ENCODE measurements at regions not wholly inside any gene's neighbourhood (a gene's known extent, or its start where the extent isn't known, plus 50 kb on each side); places are given as distances from the start of the nearest gene placed in this dataset.

GRCh38 chr5:104643320-104643719 lies 1080.7 kb upstream of the NUDT12 start:
- CTCF ChIA-PET, result no interaction called here
- H3K27me3 ChIP-seq (ENCODE audit: control insufficient read depth, insufficient read depth, low read length), result no peaks in the 10 kb centered on the region
- no peaks in the 10 kb centered on the region for H3K9me3 ChIP-seq (ENCODE audit: control insufficient read depth, insufficient read depth, low read length)
- TF ChIP-seq, protein P1, sequence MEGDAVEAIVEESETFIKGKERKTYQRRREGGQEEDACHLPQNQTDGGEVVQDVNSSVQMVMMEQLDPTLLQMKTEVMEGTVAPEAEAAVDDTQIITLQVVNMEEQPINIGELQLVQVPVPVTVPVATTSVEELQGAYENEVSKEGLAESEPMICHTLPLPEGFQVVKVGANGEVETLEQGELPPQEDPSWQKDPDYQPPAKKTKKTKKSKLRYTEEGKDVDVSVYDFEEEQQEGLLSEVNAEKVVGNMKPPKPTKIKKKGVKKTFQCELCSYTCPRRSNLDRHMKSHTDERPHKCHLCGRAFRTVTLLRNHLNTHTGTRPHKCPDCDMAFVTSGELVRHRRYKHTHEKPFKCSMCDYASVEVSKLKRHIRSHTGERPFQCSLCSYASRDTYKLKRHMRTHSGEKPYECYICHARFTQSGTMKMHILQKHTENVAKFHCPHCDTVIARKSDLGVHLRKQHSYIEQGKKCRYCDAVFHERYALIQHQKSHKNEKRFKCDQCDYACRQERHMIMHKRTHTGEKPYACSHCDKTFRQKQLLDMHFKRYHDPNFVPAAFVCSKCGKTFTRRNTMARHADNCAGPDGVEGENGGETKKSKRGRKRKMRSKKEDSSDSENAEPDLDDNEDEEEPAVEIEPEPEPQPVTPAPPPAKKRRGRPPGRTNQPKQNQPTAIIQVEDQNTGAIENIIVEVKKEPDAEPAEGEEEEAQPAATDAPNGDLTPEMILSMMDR (IDR thresholded peaks at IDR 0.05; ENCODE audit: low read depth, low read length), result no peak
- POLR2A ChIA-PET, result no interaction called here
- no peak overlapping the region for H3K4me3 ChIP-seq (ENCODE audit: low read depth, low read length)
- no peak for DNase-seq (ENCODE audit: low read depth, low spot score)
- H3K27ac ChIP-seq (ENCODE audit: low read depth, low read length), result no peak overlapping the region

GRCh38 chr5:104635227-104635626 lies 1072.6 kb upstream of the NUDT12 start:
- Histone ChIP-seq H3K4me3 (ENCODE audit: low read depth, low read length) (no peak overlapping the region), H3K9me3 (ENCODE audit: control insufficient read depth, insufficient read depth, low read length) (no peaks in the 10 kb centered on the region), H3K27ac (ENCODE audit: low read depth, low read length) (no peak overlapping the region), H3K27me3 (ENCODE audit: control insufficient read depth, insufficient read depth, low read length) (no peaks in the 10 kb centered on the region)
- no peak for DNase-seq (ENCODE audit: low read depth, low spot score)
- TF ChIP-seq, protein P1 (IDR thresholded peaks at IDR 0.05; ENCODE audit: low read depth, low read length), result no peak
- CTCF ChIA-PET, result no interaction called here
- POLR2A ChIA-PET, result no interaction called here

- Histone ChIP-seq H3K9me3 (ENCODE audit: control insufficient read depth, insufficient read depth, low read length) (no peaks in the 10 kb centered on the region; the same call in 1 of the 2 replicates), H3K27ac (ENCODE audit: low read depth, low read length) (no peak overlapping the region), H3K4me3 (ENCODE audit: low read depth, low read length) (no peak overlapping the region), H3K27me3 (ENCODE audit: control insufficient read depth, insufficient read depth, low read length) (no peaks in the 10 kb centered on the region)
- DNase-seq (ENCODE audit: low read depth, low spot score), result no peak
- TF ChIP-seq, protein P1 (IDR thresholded peaks at IDR 0.05; ENCODE audit: low read depth, low read length), result no peak
- POLR2A ChIA-PET, result no interaction called here
- CTCF ChIA-PET, result no interaction called here
Measured at GRCh38 chr5:104628911-104629310, 1066.3 kb upstream of the NUDT12 start.

DNA sequence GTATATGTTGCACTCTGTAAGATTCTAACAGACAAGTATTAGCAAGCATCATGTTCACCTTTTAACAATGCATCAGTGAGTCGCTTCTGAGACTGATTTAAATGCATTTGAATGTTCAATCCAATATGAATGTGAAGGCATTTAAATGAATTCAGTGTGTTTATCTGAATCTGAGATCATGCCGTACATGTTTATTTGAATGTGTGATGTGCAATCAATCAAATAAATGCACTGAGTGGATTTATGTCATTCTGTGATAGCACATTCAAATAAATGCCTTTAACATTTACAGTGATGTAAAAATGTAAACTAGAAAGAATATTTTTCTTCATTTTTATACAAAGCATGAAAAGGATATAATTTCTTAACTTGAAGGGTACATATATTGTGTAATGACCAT lies 1063.5 kb upstream of the NUDT12 start:
- Histone ChIP-seq H3K4me3 (ENCODE audit: low read depth, low read length) (no peak overlapping the region), H3K27me3 (ENCODE audit: control insufficient read depth, insufficient read depth, low read length) (no peaks in the 10 kb centered on the region), H3K9me3 (ENCODE audit: control insufficient read depth, insufficient read depth, low read length) (no peaks in the 10 kb centered on the region; the same call in 1 of the 2 replicates), H3K27ac (ENCODE audit: low read depth, low read length) (no peak overlapping the region)
- ChIA-PET POLR2A (no interaction called here), CTCF (no interaction called here)
- TF ChIP-seq, protein P1 (IDR thresholded peaks at IDR 0.05; ENCODE audit: low read depth, low read length), result no peak
- DNase-seq (ENCODE audit: low read depth, low spot score), result no peak

GRCh38 chr5:104612005-104612404 lies 1049.4 kb upstream of the NUDT12 start:
- TF ChIP-seq, protein P1 (IDR thresholded peaks at IDR 0.05; ENCODE audit: low read depth, low read length), result no peak
- ChIA-PET CTCF (no interaction called here), POLR2A (no interaction called here)
- DNase-seq (ENCODE audit: low read depth, low spot score), result no peak
- H3K27ac ChIP-seq (ENCODE audit: low read depth, low read length), result no peak overlapping the region
- no peak overlapping the region for H3K4me3 ChIP-seq (ENCODE audit: low read depth, low read length)
- no peaks in the 10 kb centered on the region for H3K27me3 ChIP-seq (ENCODE audit: control insufficient read depth, insufficient read depth, low read length)
- no peaks in the 10 kb centered on the region for H3K9me3 ChIP-seq (ENCODE audit: control insufficient read depth, insufficient read depth, low read length)
